Nephron (organoid): ENCODE measurements at regions not wholly inside any gene's neighbourhood (a gene's known extent, or its start where the extent isn't known, plus 50 kb on each side); places are given as distances from the start of the nearest gene placed in this dataset.
A peak's percentile ranks its signal among the peaks of the same experiment; 100 is the strongest.

ENCODE experiments used
- H3K27ac Mint-ChIP-seq, 3 experiments: 2 replicates each; pipeline ENCODE4 v1.8.0; 2020; ENCODE audit warnings: mixed read lengths in 3 of 3, mild to moderate bottlenecking in 2 of 3, moderate library complexity in 1 of 3
- H3K27me3 Mint-ChIP-seq: 2 replicates; pipeline ENCODE4 v1.8.0; 2021; ENCODE audit warnings: low read depth, mild to moderate bottlenecking, moderate library complexity, mixed read lengths
- H3K36me3 Mint-ChIP-seq: 2 replicates; pipeline ENCODE4 v1.8.0; 2020; ENCODE audit warnings: low read depth, mixed read lengths
- H3K4me1 Mint-ChIP-seq: 2 replicates; pipeline ENCODE4 v1.8.0; 2020; ENCODE audit warnings: mixed read lengths
- H3K4me3 Mint-ChIP-seq, 3 experiments: 2 replicates each; pipeline ENCODE4 v1.8.0; 2020; ENCODE audit warnings: mild to moderate bottlenecking in 3 of 3, mixed read lengths in 3 of 3, moderate library complexity in 2 of 3
- H3K9me3 Mint-ChIP-seq: 2 replicates; pipeline ENCODE4 v1.8.0; 2020; ENCODE audit warnings: mixed read lengths
- CTCF ChIP-seq, 3 experiments: fragments of 200-600 bp; sonication (generic); IDR thresholded peaks; one replicate each; pipeline ENCODE4 v1.5.0; 2021; ENCODE audit warnings: antibody characterized with exemption in 3 of 3; ENCODE audit not compliant: unreplicated experiment in 3 of 3

- no peak overlapping the region for H3K4me3 Mint-ChIP-seq
- TF ChIP-seq CTCF (IDR thresholded peaks at IDR 0.05; ENCODE audit: unreplicated experiment in 3 of 3), result no peak
- H3K27me3 Mint-ChIP-seq, result peaks cover 4% of the 10 kb centered on the region
- peaks cover 11% of the 10 kb centered on the region for H3K36me3 Mint-ChIP-seq
- H3K9me3 Mint-ChIP-seq, result no peaks in the 10 kb centered on the region
- H3K27ac Mint-ChIP-seq, result peak overlapping the region in 1 of 3 experiments; percentile 96
- peaks cover 6% of the 10 kb centered on the region for H3K4me1 Mint-ChIP-seq
Measured at GRCh38 chr21:29477941-29478340, 179.2 kb downstream of the BACH1 start.

- no peaks in the 10 kb centered on the region for H3K9me3 Mint-ChIP-seq
- H3K36me3 Mint-ChIP-seq, result peaks cover 14% of the 10 kb centered on the region
- H3K27me3 Mint-ChIP-seq, result peaks cover 4% of the 10 kb centered on the region
- no peak overlapping the region for H3K27ac Mint-ChIP-seq
- no peak for TF ChIP-seq CTCF (IDR thresholded peaks at IDR 0.05; ENCODE audit: unreplicated experiment in 3 of 3)
- peaks cover 6% of the 10 kb centered on the region for H3K4me1 Mint-ChIP-seq
- H3K4me3 Mint-ChIP-seq, result no peak overlapping the region
Measured at GRCh38 chr21:29481081-29481480, 182.4 kb downstream of the BACH1 start.

GRCh38 chr21:29481641-29482040 is 182.9 kb downstream of the BACH1 start:
- Mint-ChIP-seq H3K4me1 (peaks cover 6% of the 10 kb centered on the region), H3K36me3 (peaks cover 14% of the 10 kb centered on the region), H3K9me3 (no peaks in the 10 kb centered on the region), H3K27ac (no peak overlapping the region), H3K4me3 (no peak overlapping the region), H3K27me3 (peaks cover 4% of the 10 kb centered on the region)
- no peak for TF ChIP-seq CTCF (IDR thresholded peaks at IDR 0.05; ENCODE audit: unreplicated experiment in 3 of 3)

- Mint-ChIP-seq H3K4me1 (peaks cover 16% of the 10 kb centered on the region), H3K36me3 (peaks cover 14% of the 10 kb centered on the region), H3K27me3 (no peaks in the 10 kb centered on the region), H3K4me3 (no peak overlapping the region), H3K27ac (peak overlapping the region; percentile 14 to 79 (median 39)), H3K9me3 (no peaks in the 10 kb centered on the region)
- no peak for TF ChIP-seq CTCF (IDR thresholded peaks at IDR 0.05; ENCODE audit: unreplicated experiment in 3 of 3)
Measured at GRCh38 chr21:29486306-29486807, 187.6 kb downstream of the BACH1 start.
